ENCODE measurements at regions not wholly inside any gene's neighbourhood (a gene's known extent, or its start where the extent isn't known, plus 50 kb on each side); places are given as distances from the start of the nearest gene placed in this dataset.

DNA sequence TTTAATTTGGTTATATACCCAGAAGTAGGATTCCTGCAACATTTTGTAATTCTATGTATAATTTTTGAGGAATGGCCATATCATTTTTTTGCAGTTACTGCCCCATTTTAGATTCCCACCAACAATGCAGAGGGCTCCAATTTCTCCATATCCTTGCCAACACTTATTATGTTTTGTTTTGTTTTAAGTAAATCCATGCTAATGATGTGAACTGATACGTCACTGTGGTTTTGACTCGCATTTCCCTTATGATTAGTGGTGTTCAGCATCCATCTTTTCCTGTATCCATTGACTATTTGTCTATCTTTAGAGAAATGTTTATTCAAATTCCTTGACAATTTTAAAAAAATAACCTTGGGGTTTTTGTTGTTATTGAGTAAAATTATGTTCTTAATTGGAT, 826.4 kb downstream of the CDH11 start:
- Histone ChIP-seq H3K27me3 (ENCODE audit: insufficient read depth, poor library complexity, severe bottlenecking) (no peaks in the 10 kb centered on the region), H3K27ac (replicated peaks) (no peak overlapping the region), H3K4me3 (replicated peaks; ENCODE audit: insufficient read depth, low read length) (no peak overlapping the region)
- no peak for DNase-seq (ENCODE audit: low read depth in 1 of 2, low spot score in 1 of 2)
- TF ChIP-seq GABPA (IDR thresholded peaks at IDR 0.05; ENCODE audit: low read depth) (no peak), POLR2AphosphoS5 (IDR thresholded peaks at IDR 0.05; ENCODE audit: low read depth) (no peak), SPI1 (IDR thresholded peaks at IDR 0.05; ENCODE audit: borderline replicate concordance, low read depth) (no peak)
- TF ChIP-seq, protein P1, sequence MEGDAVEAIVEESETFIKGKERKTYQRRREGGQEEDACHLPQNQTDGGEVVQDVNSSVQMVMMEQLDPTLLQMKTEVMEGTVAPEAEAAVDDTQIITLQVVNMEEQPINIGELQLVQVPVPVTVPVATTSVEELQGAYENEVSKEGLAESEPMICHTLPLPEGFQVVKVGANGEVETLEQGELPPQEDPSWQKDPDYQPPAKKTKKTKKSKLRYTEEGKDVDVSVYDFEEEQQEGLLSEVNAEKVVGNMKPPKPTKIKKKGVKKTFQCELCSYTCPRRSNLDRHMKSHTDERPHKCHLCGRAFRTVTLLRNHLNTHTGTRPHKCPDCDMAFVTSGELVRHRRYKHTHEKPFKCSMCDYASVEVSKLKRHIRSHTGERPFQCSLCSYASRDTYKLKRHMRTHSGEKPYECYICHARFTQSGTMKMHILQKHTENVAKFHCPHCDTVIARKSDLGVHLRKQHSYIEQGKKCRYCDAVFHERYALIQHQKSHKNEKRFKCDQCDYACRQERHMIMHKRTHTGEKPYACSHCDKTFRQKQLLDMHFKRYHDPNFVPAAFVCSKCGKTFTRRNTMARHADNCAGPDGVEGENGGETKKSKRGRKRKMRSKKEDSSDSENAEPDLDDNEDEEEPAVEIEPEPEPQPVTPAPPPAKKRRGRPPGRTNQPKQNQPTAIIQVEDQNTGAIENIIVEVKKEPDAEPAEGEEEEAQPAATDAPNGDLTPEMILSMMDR (IDR thresholded peaks at IDR 0.05; ENCODE audit: insufficient read depth, low read length), result no peak
- TF ChIP-seq, protein P2, sequence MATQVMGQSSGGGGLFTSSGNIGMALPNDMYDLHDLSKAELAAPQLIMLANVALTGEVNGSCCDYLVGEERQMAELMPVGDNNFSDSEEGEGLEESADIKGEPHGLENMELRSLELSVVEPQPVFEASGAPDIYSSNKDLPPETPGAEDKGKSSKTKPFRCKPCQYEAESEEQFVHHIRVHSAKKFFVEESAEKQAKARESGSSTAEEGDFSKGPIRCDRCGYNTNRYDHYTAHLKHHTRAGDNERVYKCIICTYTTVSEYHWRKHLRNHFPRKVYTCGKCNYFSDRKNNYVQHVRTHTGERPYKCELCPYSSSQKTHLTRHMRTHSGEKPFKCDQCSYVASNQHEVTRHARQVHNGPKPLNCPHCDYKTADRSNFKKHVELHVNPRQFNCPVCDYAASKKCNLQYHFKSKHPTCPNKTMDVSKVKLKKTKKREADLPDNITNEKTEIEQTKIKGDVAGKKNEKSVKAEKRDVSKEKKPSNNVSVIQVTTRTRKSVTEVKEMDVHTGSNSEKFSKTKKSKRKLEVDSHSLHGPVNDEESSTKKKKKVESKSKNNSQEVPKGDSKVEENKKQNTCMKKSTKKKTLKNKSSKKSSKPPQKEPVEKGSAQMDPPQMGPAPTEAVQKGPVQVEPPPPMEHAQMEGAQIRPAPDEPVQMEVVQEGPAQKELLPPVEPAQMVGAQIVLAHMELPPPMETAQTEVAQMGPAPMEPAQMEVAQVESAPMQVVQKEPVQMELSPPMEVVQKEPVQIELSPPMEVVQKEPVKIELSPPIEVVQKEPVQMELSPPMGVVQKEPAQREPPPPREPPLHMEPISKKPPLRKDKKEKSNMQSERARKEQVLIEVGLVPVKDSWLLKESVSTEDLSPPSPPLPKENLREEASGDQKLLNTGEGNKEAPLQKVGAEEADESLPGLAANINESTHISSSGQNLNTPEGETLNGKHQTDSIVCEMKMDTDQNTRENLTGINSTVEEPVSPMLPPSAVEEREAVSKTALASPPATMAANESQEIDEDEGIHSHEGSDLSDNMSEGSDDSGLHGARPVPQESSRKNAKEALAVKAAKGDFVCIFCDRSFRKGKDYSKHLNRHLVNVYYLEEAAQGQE (IDR thresholded peaks at IDR 0.05; ENCODE audit: insufficient replicate concordance, low read depth), result no peak

DNA sequence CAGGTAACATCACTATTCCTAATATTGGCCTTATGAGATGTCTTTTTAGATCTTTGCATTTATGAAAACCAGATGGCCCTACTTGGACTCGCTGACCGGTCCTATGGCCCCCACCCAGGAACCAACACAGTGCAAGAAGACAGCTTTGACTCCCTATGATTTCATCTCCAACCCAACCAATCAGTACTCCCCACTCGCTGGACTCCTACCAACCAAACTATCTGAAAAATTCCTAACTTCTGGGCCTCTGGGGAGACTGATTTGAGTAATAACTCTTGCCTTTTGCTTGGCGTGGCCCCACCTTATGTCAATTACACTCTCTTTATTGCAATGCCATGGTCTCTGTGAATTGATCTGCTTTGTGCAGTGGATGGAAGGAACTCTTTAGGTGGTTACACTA, 828.9 kb downstream of the CDH11 start:
- Histone ChIP-seq H3K4me3 (replicated peaks; ENCODE audit: insufficient read depth, low read length) (no peak overlapping the region), H3K27ac (replicated peaks) (no peak overlapping the region), H3K27me3 (ENCODE audit: insufficient read depth, poor library complexity, severe bottlenecking) (no peaks in the 10 kb centered on the region)
- TF ChIP-seq GABPA (IDR thresholded peaks at IDR 0.05; ENCODE audit: low read depth) (no peak), POLR2AphosphoS5 (IDR thresholded peaks at IDR 0.05; ENCODE audit: low read depth) (no peak), SPI1 (IDR thresholded peaks at IDR 0.05; ENCODE audit: borderline replicate concordance, low read depth) (no peak)
- TF ChIP-seq, protein P1 (IDR thresholded peaks at IDR 0.05; ENCODE audit: insufficient read depth, low read length), result no peak
- TF ChIP-seq, protein P2 (IDR thresholded peaks at IDR 0.05; ENCODE audit: insufficient replicate concordance, low read depth), result no peak
- no peak for DNase-seq (ENCODE audit: low read depth in 1 of 2, low spot score in 1 of 2)

DNA sequence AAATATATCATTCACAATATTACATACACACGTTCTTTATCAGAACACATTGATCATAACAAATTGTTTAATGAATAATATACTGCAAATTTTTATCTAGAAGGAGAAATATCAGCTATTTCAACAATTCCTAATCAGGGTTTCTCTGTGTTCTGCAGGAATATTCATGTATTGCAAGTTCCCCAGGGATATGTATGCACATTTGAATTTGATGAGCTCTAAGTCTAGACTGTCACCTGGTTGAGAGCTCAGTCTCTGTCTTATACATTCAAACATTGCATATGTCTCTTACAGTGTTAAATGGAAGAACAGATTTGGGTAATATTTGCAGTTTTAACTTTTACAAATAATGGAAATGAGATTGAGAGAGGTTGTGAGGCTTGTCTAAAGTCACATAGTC, 829.7 kb downstream of the CDH11 start:
- DNase-seq (ENCODE audit: low read depth in 1 of 2, low spot score in 1 of 2), result no peak
- no peak overlapping the region for H3K27ac ChIP-seq (replicated peaks)
- no peak overlapping the region for H3K4me3 ChIP-seq (replicated peaks; ENCODE audit: insufficient read depth, low read length)
- H3K27me3 ChIP-seq (ENCODE audit: insufficient read depth, poor library complexity, severe bottlenecking), result no peaks in the 10 kb centered on the region
- TF ChIP-seq SPI1 (IDR thresholded peaks at IDR 0.05; ENCODE audit: borderline replicate concordance, low read depth), result no peak
- TF ChIP-seq GABPA (IDR thresholded peaks at IDR 0.05; ENCODE audit: low read depth), result no peak
- TF ChIP-seq, protein P1 (IDR thresholded peaks at IDR 0.05; ENCODE audit: insufficient read depth, low read length), result no peak

DNA sequence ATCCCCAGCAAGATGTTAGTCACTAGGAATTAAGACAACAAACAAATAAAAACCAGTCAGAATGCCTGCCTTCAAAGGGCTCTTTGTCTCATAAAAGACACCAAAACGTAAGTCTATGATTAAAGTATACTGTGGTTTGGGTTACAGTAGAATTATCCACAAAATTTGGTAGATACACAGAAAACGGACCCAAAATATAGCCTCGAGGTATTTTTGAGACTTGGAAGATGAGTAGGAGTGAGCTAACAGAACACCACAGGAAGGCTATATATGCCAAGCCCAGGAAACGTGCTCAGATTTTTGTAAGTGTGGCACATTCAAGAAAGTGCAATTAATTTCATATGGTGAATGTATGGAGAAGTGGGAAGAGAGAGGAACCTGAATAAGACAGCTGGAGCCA, 831.4 kb downstream of the CDH11 start:
- Histone ChIP-seq H3K27me3 (ENCODE audit: insufficient read depth, poor library complexity, severe bottlenecking) (no peaks in the 10 kb centered on the region), H3K4me3 (replicated peaks; ENCODE audit: insufficient read depth, low read length) (no peak overlapping the region), H3K27ac (replicated peaks) (no peak overlapping the region)
- TF ChIP-seq POLR2AphosphoS5 (IDR thresholded peaks at IDR 0.05; ENCODE audit: low read depth) (no peak), GABPA (IDR thresholded peaks at IDR 0.05; ENCODE audit: low read depth) (no peak)
- no peak for DNase-seq (ENCODE audit: low read depth in 1 of 2, low spot score in 1 of 2)

Data from HL-60 (cell line).